Small intestine (tissue), 7 donors: ENCODE measurements at regions not wholly inside any gene's neighbourhood (a gene's known extent, or its start where the extent isn't known, plus 50 kb on each side); places are given as distances from the start of the nearest gene placed in this dataset.
"Not testable (repeated sequence)": the region's sequence is repeated elsewhere in the genome, so short reads cannot be mapped to it uniquely, and the experiment has no call there.

Experiments used
- DNase-seq, 2 donors: peaks; one replicate each; pipeline versions ENCODE4 v3.0.0 to v3.0.0-alpha.2; 2013
- FAIRE-seq: peaks from 2 replicates; lab custom pipeline; 2012; peaks lifted over from hg19 to GRCh38; lab: Jason Lieb, UNC
- H3K27ac ChIP-seq, 3 donors: one replicate each; pipeline ENCODE4 v1.5.1; 2013; ENCODE audit warnings: low read length in 2 of 3, mild to moderate bottlenecking in 2 of 3, control low read depth in 1 of 3, inconsistent platforms in 1 of 3, low read depth in 1 of 3, moderate library complexity in 1 of 3
- H3K27me3 ChIP-seq, 3 donors: one replicate each; pipeline ENCODE4 v1.6.1; 2013; ENCODE audit warnings: low read length in 3 of 3, inconsistent platforms in 1 of 3; ENCODE audit not compliant: control insufficient read depth in 3 of 3, insufficient read depth in 3 of 3
- H3K36me3 ChIP-seq, 3 donors: one replicate each; pipeline ENCODE4 v1.6.1; 2013; ENCODE audit warnings: low read length in 3 of 3, inconsistent platforms in 1 of 3, low read depth in 1 of 3, mild to moderate bottlenecking in 1 of 3, moderate library complexity in 1 of 3; ENCODE audit not compliant: control insufficient read depth in 3 of 3, insufficient read depth in 2 of 3
- H3K4me1 ChIP-seq, 3 donors: one replicate each; pipeline ENCODE4 v1.6.1; 2013; ENCODE audit warnings: low read length in 2 of 3, inconsistent platforms in 1 of 3, low read depth in 1 of 3, mild to moderate bottlenecking in 1 of 3, moderate library complexity in 1 of 3; ENCODE audit not compliant: control insufficient read depth in 3 of 3, insufficient read depth in 2 of 3
- H3K4me3 ChIP-seq, 3 donors: one replicate each; pipeline ENCODE4 v1.5.1; 2013; ENCODE audit warnings: low read length in 3 of 3, control low read depth in 1 of 3, inconsistent platforms in 1 of 3, low read depth in 1 of 3, mild to moderate bottlenecking in 1 of 3, moderate library complexity in 1 of 3
- H3K9me3 ChIP-seq, 2 donors: one replicate each; pipeline ENCODE4 v1.6.1; 2013; ENCODE audit warnings: low read depth in 1 of 2, low read length in 1 of 2; ENCODE audit not compliant: control insufficient read depth in 2 of 2, insufficient read depth in 1 of 2
- WGBS, 3 donors: extraction: QIAGEN DNeasy Blood & Tissue Kit; methylation state at CpG; one replicate each; pipeline ENCODE4 v1.1.7; 2013; 5-methylcytosine and 5-hydroxymethylcytosine counted together
- donor health status: healthy with polysubstance abuse.
- donor health status: control.
- donor health status: control.
- donor health status: Bipolar disorder and iron deficiency.
- donor health status: healthy.

DNA sequence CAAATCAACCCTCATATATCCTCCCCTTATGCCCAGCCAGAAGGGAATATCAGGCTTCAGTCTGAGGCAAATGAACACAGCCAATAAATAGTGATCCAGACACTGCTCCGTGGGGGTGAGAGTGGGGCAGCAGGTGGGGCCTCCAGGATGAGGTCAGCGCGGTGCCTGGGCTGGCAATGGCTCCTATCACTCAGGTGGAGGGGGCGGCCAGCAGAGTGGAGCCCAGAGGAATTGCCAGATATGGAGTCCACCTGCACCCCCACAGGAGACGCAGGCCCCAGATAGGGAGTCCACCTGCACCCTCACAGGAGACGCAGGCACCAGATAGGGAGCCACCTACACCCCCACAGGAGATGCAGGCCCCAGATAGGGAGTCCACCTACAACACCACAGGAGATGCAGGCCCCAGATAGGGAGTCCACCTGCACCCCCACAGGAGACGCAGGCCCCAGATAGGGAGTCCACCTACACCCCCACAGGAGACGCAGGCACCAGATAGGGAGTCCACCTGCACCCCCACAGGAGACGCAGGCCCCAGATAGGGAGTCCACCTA lies 78.0 kb upstream of the PPP2R2D start:
- Histone ChIP-seq H3K4me1 (no peaks in the 10 kb centered on the region), H3K4me3 (no peak overlapping the region), H3K27ac (no peak overlapping the region), H3K9me3 (no peaks in the 10 kb centered on the region), H3K36me3 (no peaks in the 10 kb centered on the region), H3K27me3 (peaks cover 0 to 3% (median 0%) of the 10 kb centered on the region in 3 donors)
- FAIRE-seq (no peak), DNase-seq (no peak)
- 73 to 83% (median 77%) methylated on average over 9 of the region's 9 CpGs for WGBS, 3 donors

- FAIRE-seq, H3K27me3 ChIP-seq, H3K4me3 ChIP-seq, DNase-seq, H3K27ac ChIP-seq, H3K9me3 ChIP-seq, H3K36me3 ChIP-seq, H3K4me1 ChIP-seq: not testable (repeated sequence)
- 85 to 88% (median 88%) methylated on average over 9 to 11 of the region's 12 CpGs for WGBS, 3 donors
These were observed 77.2 kb upstream of the PPP2R2D start for GRCh38 chr10:131823601-131824099.

GRCh38 chr10:131824371-131825149 lies 76.2 kb upstream of the PPP2R2D start:
- WGBS, 3 donors: 44 to 51% (median 44%) methylated on average over 23 to 24 of the region's 24 CpGs
- no peak for FAIRE-seq
- Histone ChIP-seq H3K27ac (no peak overlapping the region), H3K9me3 (no peaks in the 10 kb centered on the region), H3K36me3 (no peaks in the 10 kb centered on the region), H3K4me3 (no peak overlapping the region), H3K4me1 (no peaks in the 10 kb centered on the region), H3K27me3 (peaks cover 0 to 3% (median 0%) of the 10 kb centered on the region in 3 donors)
- no peak for DNase-seq

DNA sequence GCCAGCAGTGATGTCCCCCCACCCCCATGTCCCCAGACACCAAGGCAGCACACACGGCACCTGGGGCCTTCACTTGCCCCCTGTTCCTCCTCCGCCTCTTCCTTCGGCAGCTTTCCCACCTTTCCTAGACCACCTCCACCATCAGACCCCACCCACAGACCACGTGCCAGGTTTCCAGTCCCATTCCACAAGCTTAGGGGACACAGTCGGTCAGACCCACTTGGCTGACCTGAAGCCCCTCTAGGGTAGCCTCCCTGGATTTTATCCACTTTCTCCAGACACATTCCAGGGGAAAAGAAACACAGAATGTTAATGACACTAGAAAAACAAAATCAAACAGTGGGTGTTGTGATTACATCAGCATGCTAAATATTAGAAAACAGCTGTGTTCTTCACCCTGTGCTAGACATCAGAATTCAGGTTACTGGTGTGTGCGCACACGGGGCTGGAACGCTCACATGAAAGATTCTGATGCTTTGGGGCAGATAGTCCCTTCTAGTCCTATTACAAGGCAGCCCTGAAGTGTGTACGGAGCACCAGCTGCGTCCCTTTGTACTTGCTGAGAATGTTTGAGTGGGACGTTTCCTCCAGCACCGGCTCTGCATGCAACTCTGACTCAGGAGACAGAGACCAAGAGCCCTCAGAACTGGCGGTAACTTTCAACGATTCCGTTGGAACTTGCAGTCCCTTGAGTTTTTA lies 75.5 kb upstream of the PPP2R2D start:
- peaks cover 0 to 3% (median 3%) of the 10 kb centered on the region in 3 donors for H3K27me3 ChIP-seq
- no peaks in the 10 kb centered on the region for H3K9me3 ChIP-seq
- H3K36me3 ChIP-seq: no peaks in the 10 kb centered on the region
- DNase-seq (no peak), FAIRE-seq (no peak)
- H3K27ac ChIP-seq: no peak overlapping the region
- WGBS, 3 donors: 27 to 36% (median 33%) methylated on average over 14 to 15 of the region's 15 CpGs
- no peaks in the 10 kb centered on the region for H3K4me1 ChIP-seq
- no peak overlapping the region for H3K4me3 ChIP-seq

DNA sequence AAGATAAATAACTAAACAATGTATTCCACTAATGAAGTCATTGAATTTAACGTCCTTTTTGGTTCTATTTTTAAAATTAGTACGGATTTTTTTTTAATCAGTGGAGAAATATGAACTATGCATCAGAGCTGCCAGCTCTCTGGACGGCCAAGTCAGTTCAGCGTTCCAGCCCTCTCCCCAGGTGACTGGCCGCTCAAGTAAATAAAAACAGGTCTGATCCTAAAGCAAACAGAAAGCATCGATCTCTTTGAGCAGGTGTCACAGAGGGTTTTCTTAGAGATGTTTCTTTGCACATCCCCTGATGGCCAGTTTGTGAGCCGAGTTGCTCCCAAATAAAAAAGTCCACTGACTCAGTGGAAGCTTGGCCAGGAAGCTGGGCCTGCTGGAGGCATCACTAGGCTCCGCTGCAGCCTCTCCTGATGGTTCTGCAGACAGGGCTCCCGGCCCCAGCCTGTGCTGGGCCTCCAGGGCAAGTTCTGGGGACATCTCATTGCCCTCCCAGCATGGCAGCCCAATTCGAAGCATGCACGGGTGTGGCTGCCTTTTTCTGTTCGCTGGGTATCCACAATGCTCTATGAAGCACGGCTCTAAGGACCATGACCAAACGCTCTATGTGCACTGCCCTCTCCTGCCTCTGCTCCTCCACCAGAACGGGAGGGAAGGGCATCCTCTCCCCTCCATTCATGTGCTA lies 74.7 kb upstream of the PPP2R2D start:
- DNase-seq: no peak
- no peaks in the 10 kb centered on the region for H3K9me3 ChIP-seq
- no peaks in the 10 kb centered on the region for H3K36me3 ChIP-seq
- H3K4me1 ChIP-seq: no peaks in the 10 kb centered on the region
- FAIRE-seq: no peak
- no peak overlapping the region for H3K4me3 ChIP-seq
- no peak overlapping the region for H3K27ac ChIP-seq
- H3K27me3 ChIP-seq: peaks cover 0 to 3% (median 3%) of the 10 kb centered on the region in 3 donors
- WGBS, 3 donors: 42 to 60% (median 51%) methylated on average over 15 of the region's 15 CpGs

- FAIRE-seq (no peak), DNase-seq (no peak)
- peaks cover 0 to 3% (median 3%) of the 10 kb centered on the region in 3 donors for H3K27me3 ChIP-seq
- H3K27ac ChIP-seq: no peak overlapping the region
- H3K4me3 ChIP-seq: no peak overlapping the region
- H3K9me3 ChIP-seq: no peaks in the 10 kb centered on the region
- H3K4me1 ChIP-seq: no peaks in the 10 kb centered on the region
- 73 to 80% (median 78%) methylated on average over 14 of the region's 14 CpGs for WGBS, 3 donors
- no peaks in the 10 kb centered on the region for H3K36me3 ChIP-seq
These were observed 71.5 kb upstream of the PPP2R2D start for GRCh38 chr10:131829156-131829930.

DNA sequence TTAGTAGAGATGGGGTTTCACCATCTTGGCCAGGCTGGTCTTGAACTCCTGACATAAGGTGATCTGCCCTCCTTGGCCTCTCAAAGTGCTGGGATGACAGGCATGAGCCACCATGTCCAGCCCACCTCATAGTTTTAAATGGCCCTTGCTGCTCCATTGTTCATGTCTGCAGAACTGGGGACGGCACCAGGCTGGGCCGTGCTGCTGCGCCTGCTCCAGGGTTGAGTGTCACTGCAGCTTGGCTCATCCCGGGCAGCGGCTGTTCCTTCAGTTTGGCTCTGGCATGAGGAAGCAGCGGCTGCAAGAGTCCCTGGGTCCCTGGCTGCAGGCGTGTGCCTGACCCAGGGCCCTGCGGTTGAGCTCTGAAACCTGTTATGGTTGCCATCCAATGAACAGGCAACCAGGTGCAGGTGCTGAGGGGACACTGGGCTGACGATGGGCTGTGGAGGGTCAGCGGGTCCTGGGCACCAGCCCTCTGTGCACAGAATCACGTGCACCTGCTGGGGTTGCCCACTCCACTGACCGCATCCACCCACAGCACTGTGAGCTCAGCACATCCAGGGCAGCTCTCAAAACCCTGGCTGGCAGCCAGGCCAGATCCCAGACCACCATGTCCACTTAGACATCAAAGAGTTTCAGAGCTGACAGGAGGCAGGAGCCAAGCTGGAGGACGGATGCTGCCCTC lies 70.2 kb upstream of the PPP2R2D start:
- Histone ChIP-seq H3K4me3 (no peak overlapping the region), H3K27ac (no peak overlapping the region), H3K36me3 (no peaks in the 10 kb centered on the region), H3K4me1 (no peaks in the 10 kb centered on the region), H3K9me3 (peaks cover 0 to 3% of the 10 kb centered on the region in 2 donors), H3K27me3 (peaks cover 0 to 3% (median 3%) of the 10 kb centered on the region in 3 donors)
- no peak for DNase-seq
- no peak for FAIRE-seq
- 83 to 87% (median 86%) methylated on average over 13 of the region's 13 CpGs for WGBS, 3 donors
